ENCODE measurements at regions not wholly inside any gene's neighbourhood (a gene's known extent, or its start where the extent isn't known, plus 50 kb on each side); places are given as distances from the start of the nearest gene placed in this dataset.

DNA sequence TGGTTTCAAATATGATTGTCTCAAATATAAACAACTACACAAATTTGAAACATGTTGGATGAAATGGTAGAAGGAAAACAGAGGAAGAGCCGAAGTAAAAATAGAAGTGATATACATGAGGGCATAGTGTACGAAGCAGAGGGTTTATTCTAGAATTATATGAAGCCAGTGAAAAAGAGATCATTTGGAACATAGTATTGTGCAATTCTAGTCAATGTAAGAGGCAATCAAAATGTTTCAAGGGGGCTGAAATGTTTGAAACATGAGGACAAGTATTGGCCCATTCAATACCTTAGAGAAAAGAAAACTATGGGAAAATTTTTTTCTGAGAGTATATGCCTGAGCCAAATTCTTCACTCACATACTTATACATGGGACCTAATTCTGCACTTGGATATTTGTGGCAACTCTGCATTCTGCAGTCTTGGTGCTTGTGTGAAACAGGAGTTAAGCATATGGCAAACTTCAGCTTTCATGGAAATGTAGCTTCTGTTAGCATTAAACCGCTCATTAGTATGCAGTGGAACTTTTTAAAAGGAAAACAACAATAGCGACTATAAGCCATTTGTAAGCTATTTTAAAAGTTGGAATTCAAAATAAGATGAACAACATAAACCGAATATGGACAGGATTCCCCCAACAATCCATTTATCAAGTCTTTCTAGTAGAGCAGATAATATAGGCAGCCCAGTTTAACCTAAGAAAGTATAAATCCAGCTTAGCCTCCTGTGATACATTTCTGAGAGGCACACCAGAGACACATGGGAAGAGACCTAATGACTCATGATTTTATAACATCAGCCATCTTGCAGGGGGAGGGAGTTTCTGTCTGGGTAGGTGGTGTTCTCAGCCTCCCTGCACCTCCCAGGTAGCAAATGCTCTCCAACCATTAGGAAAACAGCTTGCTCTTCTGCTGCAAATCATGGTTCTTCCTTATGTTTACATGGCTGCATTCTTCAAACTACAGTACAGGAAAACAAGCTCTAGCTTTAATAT lies 197.8 kb downstream of the PAX3 start:
- BruUV-seq (replicated peaks) = no TSS peak
- H2AK5ac ChIP-seq (ENCODE audit: low read depth, low read length) = no peak overlapping the region
- DNase-seq = no peak
- no peak overlapping the region for H3K9ac ChIP-seq (ENCODE audit: low read depth, low read length)
- no peak overlapping the region for H3K4me2 ChIP-seq (ENCODE audit: low read depth, low read length)
- no peak overlapping the region for H2BK5ac ChIP-seq (ENCODE audit: low read depth, low read length, poor library complexity, severe bottlenecking)
- H2BK20ac ChIP-seq (ENCODE audit: low read depth, low read length) = no peak overlapping the region
- in situ Hi-C loops (cut with MboI; ENCODE audit: low sequenced_read_pairs) = no loop called here
- no peaks in the 10 kb centered on the region for H3K27me3 ChIP-seq (ENCODE audit: control insufficient read depth, insufficient read depth, low read length)
- H3K4me1 ChIP-seq (ENCODE audit: control insufficient read depth, insufficient read depth, low read length) = no peaks in the 10 kb centered on the region
- no peak overlapping the region for H4K5ac ChIP-seq (ENCODE audit: low read depth, low read length)
- no peak overlapping the region for H2BK15ac ChIP-seq (ENCODE audit: low read depth, low read length)
- H3K14ac ChIP-seq (replicated peaks; ENCODE audit: low read depth, low read length) = no peak overlapping the region
- no peak overlapping the region for H4K8ac ChIP-seq (ENCODE audit: low read depth in 2 of 2, low read length in 2 of 2)
- H3K4me3 ChIP-seq (ENCODE audit: insufficient read depth, low read depth, low read length) = no peak overlapping the region
- no peak overlapping the region for H2BK120ac ChIP-seq (ENCODE audit: low read depth, low read length)
- no peak overlapping the region for H4K91ac ChIP-seq (ENCODE audit: insufficient read depth, low read depth, low read length)
- H3K23ac ChIP-seq (ENCODE audit: low read depth, low read length) = no peak overlapping the region
- no peak overlapping the region for H3K27ac ChIP-seq (ENCODE audit: insufficient read depth, low read length)
- intact Hi-C loops (cut with micrococcal nuclease) = no loop called here
- no peak overlapping the region for H3K18ac ChIP-seq (ENCODE audit: low read depth, low read length)
- H3K9me1 ChIP-seq (ENCODE audit: insufficient read depth, low read length) = no peaks in the 10 kb centered on the region
- H2AK9ac ChIP-seq (replicated peaks; ENCODE audit: low read depth, low read length, poor library complexity) = no peak overlapping the region
- dilution Hi-C loops (cut with HindIII; ENCODE audit: low sequenced_read_pairs, unreplicated experiment) = no loop called here
- POLR2A ChIA-PET (ENCODE audit: unreplicated experiment) = no interaction called here
- H3K4ac ChIP-seq (ENCODE audit: low read depth, low read length) = no peak overlapping the region
- no peaks in the 10 kb centered on the region for H4K20me1 ChIP-seq (ENCODE audit: insufficient read depth, low read length)
- CTCF ChIA-PET = interaction anchor here (1.4 kb wide), 1 partner anchor 63 kb away, joined by 4 read pairs; no protein-coding TSS in a partner anchor
- no peaks in the 10 kb centered on the region for H3K36me3 ChIP-seq (ENCODE audit: control insufficient read depth, insufficient read depth, low read length)
- TF ChIP-seq ELK1 (IDR thresholded peaks at IDR 0.05; ENCODE audit: borderline replicate concordance, low read depth, low read length) (no peak), CEBPB (IDR thresholded peaks at IDR 0.05; ENCODE audit: low read depth, low read length) (peak; percentile 51), FOS (IDR thresholded peaks at IDR 0.05; ENCODE audit: low read depth, low read length) (no peak)
- ATAC-seq (ENCODE audit: low read depth) = no peak
- no peak overlapping the region for H3K56ac ChIP-seq (ENCODE audit: extremely low read depth, insufficient read depth, low read length)
- H3K9me3 ChIP-seq (ENCODE audit: control insufficient read depth, insufficient read depth, low read length) = no peaks in the 10 kb centered on the region
- H2AFZ ChIP-seq (replicated peaks; ENCODE audit: low read length, poor library complexity) = no peak overlapping the region
- 40% methylated on average over 1 of the region's 5 CpGs; no CpG with 5 or more reads in 1 of the 2 experiments for WGBS, 2 experiments (ENCODE audit: extremely low coverage in 2 of 2, insufficient read length in 1 of 2)
- H3K79me1 ChIP-seq (ENCODE audit: low read depth in 1 of 2, low read length in 2 of 2) = no peaks in the 10 kb centered on the region
